ENCODE measurements at regions not wholly inside any gene's neighbourhood (a gene's known extent, or its start where the extent isn't known, plus 50 kb on each side); places are given as distances from the start of the nearest gene placed in this dataset.
"Not testable (repeated sequence)": the region's sequence is repeated elsewhere in the genome, so short reads cannot be mapped to it uniquely, and the experiment has no call there.

DNA sequence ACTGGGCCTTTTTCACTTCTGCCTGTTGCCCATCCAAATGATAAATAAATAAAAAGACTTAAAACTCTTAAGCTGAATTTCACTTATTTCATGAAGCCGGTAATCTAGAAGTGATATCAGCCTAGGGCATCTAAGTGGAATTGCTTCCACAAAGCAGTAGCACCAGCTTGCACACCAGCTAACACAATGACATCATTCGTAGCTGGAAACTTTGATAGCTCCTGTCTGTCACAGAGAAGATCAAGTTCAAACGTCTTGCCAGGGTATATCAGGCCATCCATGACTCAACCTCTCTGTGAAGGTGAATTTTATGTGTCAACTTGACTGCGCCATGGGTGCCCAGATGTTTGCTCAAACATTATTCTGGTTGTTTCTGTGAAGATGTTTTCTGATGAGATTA is 161.7 kb upstream of the MYT1L start:
- DNase-seq = no peak

DNA sequence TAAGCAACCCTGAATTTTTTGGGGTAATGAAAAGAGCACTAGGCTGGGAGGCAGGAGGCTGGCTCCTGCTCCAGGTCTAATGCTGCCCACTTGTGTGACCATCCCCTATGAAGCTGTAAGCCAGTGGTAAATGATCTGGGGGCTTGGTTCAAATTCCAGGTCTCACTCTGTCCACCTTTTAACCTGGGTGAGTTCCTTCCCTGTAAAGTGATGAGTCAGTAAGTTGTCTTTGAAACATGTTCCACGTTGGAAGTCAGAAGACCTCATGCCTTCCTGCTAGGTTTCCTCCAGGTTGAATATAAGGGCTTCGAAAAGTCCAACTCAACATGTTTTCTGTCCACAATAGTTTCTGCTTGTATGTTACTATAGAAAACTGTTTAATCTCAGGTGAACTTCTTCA is 160.9 kb upstream of the MYT1L start:
- DNase-seq = no peak

DNA sequence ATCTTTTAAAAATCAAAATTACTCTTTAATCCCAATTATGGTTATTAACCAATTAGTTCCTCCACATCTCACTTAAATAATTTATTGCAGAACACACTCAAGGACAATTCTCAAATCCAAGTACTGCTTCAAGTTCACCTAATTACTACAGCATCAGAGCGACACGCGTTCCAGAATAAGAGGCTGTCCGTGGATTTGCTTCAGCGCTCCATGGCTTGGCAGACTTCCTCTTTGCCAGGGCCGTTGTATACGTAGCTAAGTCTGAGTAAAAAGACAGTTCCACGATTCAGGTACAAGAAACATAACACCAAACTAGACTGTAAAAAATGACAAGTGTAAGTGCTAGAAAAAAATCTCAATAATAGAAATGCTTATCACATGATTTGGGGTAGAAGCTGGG is 153.2 kb upstream of the MYT1L start:
- DNase-seq = no peak

DNA sequence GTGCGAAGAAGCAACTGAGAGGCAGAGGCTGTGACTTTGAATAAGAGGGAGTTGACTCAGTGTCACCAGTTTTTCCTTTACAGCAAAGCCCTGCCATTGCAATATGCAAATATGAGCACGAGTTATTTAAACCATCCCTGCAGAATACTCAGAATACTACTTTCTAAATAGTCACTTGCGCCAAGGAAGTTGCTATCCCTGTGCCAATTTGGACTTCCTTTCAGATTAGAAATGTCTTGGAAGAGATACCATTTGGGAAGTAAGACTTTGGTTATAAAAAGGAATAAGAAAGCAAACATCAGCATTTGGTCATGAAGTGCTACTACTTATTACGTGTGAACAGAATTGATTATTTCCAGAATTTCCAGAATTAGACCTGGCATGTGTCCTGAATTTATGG is 151.8 kb upstream of the MYT1L start:
- no peak for DNase-seq

DNA sequence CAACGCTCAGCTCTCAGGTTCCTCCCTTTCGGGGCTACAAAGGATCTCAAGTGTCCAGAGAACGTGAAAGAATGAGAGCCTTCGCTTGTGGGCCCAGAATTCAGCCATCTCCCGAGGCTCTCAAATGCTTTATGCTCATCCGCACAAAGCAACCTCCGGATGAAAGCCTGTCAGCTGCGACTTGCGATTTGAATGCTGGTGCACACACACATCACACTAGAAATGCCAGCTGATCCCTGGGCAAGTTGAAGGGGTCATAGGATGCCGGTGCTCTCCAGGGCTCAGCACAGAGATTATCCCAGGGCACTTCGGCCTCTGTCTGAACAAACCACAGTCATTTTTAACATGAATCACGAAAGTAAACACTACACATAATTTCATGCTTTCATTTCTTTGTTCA is 141.8 kb upstream of the MYT1L start:
- DNase-seq = no peak

DNA sequence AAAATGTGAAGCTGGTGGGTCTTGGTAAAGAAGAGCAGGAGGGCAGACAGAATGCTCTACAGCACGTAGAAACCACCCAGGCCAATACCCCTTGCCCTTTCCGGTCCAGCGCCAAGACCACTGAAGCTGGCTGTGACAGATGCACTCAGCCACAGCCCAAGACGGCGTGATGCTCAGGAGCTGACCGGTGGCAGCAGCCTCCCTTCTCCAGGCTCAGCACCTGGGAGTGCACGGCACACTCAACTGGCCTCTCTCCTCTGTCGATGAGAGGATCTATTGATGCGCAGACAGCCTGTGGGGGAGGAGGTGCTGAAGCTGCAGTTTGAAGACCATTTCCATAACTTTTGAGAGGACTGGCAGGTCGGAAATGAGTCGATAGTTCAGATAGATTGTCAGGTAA is 141.0 kb upstream of the MYT1L start:
- no peak for DNase-seq

DNA sequence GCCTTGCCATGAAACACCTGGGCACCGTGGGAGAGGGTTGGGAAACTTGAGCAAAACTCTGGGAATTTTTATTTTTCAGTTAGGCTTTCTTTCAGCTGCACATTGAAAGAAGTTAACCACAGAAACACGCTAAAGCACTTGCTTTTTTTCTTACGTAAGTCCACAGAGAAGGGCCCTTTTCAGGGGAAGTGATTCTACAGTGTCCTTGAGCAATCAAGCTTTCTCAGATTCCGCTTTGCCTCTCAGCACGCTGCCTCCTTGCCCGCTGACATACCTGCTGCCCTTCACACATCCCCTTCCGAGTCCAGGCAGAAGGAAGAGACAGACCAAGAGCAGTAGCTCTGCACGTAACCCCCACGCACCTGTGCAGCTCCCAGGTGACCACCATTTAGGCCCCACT is 135.5 kb upstream of the MYT1L start:
- DNase-seq = no peak

DNA sequence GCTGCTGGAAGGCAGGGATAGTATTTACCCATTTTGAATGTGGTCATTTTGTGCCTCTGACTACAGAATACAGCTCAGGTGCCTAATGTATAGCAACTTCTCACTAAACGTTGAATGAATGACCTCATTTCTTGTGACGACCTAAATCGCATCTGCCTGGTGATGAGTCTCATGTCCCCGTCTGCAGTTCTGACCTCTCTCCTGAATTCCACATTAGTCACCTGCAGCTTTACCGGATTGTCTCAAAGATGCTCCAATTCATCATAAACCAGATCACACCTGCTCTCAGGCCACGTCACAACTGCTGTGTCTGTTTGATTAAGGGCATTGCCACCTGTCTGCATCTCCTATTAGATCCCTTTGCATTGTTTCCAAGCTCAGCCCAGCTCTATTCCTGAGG is 133.6 kb upstream of the MYT1L start:
- DNase-seq = no peak

DNA sequence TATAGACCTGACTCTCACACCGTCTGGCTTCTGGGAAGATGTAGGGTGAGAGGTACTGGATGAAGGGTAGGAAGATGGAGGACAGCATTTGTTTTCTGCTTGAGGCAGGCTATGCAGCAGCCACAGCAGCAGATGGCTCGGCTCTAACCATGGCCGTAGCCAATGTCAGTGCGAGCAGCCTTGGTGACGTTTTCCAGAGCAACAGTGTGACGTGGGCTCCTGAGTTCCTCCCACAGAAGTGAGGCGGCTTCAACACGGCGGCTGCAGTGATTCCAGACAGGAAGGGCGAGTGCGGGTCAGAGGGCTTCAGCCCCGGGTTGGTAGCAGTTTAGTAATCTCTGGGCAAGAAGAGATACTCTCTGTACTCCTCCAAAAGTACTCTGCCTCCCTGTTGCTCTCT is 133.0 kb upstream of the MYT1L start:
- no peak for DNase-seq

DNA sequence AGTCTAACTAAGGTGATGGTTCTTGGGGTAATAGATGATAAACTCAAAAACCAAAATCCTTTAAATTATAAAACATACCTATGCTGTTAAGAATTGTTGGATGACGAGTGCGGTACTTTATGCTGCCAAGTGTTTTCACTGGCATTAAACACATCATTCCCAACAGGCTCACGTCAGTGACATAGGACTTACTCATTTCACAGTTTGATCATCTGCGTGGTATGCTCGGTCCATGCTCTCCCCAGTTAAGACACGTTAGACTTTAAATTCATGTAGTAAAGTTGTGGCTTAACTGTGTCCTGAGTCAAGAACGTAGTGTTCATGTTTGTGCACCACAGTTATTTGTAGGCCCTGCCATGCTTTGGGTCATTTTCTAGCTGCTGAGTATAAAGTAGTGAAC is 125.6 kb upstream of the MYT1L start:
- DNase-seq = no peak

DNA sequence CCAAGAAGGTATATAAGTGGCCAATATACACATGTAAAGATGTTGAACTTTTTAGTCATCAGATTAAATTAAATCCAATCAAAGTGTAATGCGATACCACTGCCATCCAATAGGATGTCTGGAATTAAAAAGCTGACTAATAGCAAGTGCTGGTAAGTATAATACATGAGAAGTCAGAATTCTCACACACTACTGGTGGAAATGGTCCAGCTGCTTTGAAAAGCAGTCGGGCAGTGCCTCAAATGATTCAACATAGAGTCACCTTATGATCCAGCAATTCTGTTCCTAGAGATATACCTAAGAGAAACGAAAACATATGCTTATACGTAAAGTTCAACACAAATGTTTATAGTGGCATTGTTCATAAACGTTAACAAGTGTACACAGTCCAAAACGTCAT is 124.1 kb upstream of the MYT1L start:
- DNase-seq = no peak

DNA sequence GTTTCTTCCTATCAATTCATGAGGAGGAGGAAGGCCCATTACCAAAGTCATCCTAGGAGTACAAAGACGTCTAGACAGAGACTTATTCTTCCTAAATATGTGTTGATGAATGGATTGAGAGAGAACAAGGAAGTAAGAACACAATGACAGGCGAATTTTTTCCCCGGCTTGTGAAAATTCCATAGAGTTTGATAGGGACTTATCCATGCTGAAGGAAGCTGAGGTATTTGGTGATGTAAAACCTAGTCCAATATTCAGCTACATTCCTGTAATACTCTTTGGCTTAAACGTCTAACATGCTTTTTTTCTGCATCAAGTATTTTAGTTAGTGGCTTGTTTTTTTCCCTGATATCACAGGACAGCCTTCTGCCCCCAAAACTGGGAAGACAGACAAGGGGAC is 121.9 kb upstream of the MYT1L start:
- DNase-seq = no peak

DNA sequence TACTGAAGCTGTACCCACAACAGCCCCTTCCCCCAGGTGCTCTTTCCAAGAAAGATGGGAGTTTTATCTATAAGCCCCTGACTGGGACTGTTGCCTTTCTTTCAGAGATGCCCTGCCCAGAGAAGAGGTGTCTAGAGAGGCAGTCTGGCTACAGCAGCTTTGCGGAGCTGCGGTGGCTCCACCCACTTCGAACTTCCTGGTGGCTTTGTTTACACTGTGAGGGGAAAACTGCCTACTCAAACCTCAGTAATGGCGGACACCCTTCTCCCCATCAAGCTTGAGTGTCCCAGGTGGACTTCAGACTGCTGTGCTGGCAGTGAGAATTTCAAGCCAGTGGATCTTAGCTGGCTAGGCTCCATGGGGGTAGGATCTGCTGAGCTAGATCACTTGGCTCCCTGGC is 120.2 kb upstream of the MYT1L start:
- DNase-seq = not testable (repeated sequence)

DNA sequence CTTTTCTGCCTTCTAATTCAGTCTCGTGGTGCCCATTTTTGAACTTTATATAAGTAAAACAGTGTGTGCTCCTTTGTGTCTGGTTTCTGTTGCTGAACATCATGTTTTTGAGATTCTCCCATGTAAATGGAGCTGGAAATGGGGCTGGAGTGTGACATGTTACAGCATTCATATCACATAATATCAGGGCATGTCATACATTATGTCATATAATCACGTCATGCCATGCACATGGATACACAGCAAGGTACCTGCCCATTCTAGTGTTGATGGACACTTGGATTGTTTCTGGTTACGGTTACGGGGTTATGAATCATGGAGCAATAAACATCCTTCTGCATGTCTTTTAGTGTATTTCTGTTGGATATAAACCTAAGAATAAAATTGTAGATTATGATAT is 117.1 kb upstream of the MYT1L start:
- DNase-seq = no peak

DNA sequence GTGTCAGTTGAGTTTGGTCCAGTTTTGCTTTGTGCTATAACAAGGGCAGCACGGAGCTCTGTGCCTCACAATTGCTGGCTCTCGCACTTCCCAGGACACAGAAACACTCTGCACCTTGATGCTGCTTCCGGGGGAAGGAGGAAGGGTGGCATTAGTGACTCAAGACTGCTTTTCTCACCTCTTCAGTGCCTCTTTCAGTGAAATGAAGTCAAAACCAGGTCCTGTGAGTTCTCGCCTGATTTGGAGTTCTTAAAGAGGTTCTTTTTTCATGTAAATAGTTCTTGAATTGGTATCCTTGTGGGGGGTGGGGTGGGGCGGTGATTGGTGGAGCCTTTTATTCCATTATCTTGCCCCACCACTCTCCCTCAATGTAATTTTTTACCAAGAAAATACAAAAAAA is 91.5 kb upstream of the MYT1L start:
- no peak for DNase-seq

DNA sequence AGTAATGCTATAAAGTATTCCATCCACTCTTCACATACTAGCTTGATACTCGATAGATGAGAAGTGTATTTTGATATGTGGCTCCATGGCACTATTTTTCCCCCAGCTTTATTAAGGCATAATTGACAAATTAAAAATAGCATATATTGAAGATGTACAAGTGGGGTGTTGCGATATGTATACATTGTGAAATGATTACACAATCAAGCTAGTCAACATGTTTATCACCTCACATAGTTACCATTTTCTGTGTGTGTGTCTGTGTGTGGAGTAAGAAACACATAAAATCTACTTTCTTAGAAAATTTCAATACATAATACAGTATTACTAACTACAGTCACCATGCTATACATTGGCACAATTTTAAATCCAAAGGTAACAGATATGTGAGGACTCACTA is 82.5 kb upstream of the MYT1L start:
- DNase-seq = no peak

DNA sequence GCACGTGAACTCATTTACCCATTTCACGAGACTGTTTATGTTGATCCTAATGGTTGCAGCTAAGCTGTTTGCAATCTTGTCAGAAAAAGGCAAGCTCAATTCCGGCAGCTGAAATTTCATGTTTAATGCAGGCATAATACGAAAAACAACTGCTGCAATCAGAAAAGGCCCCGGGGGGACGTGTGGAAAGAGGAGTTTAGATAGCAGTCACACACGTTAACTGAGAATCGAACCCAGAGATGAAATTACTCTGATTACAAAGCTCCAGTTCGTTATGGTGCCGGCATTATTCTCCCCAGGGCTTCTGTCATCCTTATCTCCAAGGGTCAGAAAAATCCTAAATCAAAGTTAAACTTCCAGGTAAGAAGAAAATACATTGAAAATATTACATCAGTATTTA is 79.9 kb upstream of the MYT1L start:
- DNase-seq = no peak

DNA sequence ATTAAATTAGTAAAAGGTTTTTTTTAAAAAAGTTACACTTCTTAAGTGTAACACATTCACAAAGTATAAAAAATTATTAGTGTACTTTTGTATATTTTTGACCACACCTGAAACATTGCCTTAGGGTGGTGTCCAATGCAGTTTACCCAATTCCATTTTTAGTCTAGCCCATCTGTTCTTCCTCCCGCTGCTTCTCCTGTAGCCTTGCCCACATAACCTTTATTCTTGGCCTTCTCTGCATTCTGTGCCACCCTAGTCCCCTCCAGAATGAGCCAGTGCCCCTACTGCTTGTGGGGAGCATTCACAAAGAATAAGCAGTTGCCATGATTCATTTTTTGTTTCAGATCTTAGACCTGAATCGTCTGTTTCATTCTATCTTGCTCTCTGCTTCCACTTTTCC is 78.4 kb upstream of the MYT1L start:
- no peak for DNase-seq

DNA sequence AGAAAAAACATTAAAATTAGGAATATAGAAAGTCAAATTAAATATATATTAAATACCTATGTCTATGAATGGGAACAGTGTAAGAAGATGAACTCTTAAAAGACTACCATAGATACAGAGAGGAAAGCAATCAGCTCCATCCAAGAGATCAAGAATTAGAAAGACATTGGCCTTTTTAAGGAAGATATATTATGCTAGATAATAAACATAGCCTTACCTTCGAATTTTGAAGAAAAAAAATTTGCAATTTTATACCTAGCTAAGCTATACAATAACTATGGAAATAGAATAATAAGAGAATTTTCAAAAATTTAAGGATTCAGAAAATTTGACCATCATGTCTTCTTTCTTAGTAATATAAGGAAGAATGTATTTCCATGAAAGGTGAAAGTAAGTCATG is 74.7 kb upstream of the MYT1L start:
- DNase-seq = no peak

DNA sequence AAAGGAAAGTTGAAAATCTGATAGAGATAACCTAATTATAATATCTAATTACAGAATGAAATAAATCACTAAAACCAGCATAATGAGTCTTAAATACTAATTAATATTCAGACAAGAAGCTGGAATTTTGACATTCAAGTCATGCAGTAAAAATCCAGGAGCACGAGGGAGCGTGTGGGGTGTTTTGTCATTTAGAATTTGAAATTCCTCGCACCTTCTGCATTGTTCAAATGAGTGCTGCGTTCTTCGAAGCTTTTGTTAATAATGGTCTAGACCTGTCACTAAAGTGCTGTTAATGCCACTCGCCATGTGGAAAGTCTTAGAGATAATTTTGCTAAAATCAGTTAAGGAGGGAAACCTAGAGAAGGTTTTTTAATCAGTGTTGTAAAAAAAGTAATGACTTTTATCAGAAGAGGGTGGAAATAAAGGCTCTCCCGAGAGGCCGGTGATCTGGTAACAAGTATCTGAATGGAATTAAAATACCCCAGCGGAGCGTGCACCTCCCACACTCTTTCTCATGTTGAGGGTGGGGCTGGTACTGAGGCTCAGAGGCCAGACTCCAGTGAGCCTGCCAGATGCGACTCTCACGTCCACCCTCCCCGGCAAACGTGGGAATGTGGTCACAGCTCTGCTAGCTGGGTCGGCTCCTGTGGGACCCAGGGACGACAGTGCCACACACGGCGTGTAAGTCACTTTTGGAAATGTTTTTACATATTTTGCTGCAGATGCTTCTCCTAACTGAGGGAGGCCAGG is 69.4 kb upstream of the MYT1L start:
- DNase-seq = no peak

DNA sequence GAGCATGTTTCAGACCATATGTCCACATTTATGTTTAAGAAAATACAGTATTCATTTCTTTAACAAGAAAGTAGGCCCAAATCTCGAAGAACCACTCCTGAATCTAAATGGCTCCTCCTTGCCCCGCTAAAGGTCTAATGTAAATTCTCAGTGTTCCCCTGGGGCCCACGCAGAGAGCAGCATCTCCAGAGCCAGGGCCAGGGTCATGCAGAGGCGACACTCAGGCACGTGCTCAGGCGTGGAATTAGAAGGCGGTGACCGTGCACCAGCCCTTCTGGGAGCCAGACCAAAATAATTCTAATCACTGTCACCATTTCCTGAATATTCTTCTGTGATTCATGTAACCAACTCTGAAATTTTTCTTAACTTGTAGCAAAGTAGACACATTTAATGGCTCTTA is 68.3 kb upstream of the MYT1L start:
- DNase-seq = no peak

DNA sequence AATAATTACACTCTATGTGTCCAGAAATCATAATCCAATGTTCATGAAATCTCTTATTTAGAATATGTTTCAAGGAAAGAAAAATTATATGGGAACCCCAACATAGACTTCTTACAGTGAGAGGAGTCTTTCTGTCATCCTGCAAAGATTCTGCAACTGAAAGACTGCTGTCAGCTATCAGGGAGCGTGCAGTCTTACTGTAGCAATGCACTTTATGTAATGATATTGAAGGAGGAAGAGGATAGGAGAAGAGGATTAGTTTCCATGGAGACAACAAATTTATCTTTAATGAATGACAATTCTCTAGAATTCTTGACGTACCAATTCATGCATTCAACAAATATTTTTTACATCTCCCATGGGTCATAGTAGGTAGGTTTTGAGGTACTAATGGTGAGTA is 61.3 kb upstream of the MYT1L start:
- no peak for DNase-seq

DNA sequence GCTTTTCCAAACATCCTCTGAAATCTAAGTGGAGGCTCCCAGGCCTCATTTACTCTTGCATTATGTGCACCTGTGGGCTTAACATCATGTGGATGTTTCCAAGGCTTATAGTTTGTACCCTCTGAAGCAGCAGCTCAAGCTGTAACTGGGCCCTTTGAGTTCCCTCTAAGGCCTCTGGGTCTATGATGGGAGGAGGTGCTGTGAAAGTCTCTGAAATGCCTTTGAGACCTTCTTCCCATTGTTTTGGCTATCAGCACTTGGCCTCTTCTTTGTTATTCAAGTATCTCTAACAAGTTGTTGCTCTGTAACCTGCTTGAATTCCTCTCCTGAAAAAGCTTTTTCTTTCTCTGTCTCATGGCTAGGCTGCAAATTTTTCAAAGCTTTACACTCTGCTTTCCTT is 58.1 kb upstream of the MYT1L start:
- no peak for DNase-seq

All from bone marrow (tissue), 2 donors.